Gastrocnemius medialis (tissue), 4 donors: ENCODE measurements at regions not wholly inside any gene's neighbourhood (a gene's known extent, or its start where the extent isn't known, plus 50 kb on each side); places are given as distances from the start of the nearest gene placed in this dataset.

Experiments
- ATAC-seq, 2 donors: fragments of 150-250 bp; one replicate each; pipeline ENCODE4 v1.9.1; 2016
- DNase-seq, 2 donors: peaks; one replicate each; pipeline ENCODE4 v3.0.0-alpha.2; 2019
- H3K27ac ChIP-seq, 4 donors: fragments of 200-600 bp; sonication (generic); 1 replicate in 1 of 4; 2 replicates in 3 of 4; pipeline ENCODE4 v1.5.1; 2016 to 2018; ENCODE audit warnings: mild to moderate bottlenecking in 2 of 4, moderate library complexity in 1 of 4
- H3K27me3 ChIP-seq, 3 donors: fragments of 200-600 bp; sonication (generic) in 2 of 3; 1 replicate in 1 of 3; 2 replicates in 2 of 3; pipeline versions ENCODE4 v1.5.1 to v1.6.0; 2016 to 2019; ENCODE audit warnings: mild to moderate bottlenecking in 1 of 3, moderate library complexity in 1 of 3
- H3K36me3 ChIP-seq, 2 donors: fragments of 200-600 bp; sonication (generic) in 1 of 2; one replicate each; pipeline ENCODE4 v1.5.1; 2017 to 2018
- H3K4me1 ChIP-seq, 2 donors: fragments of 200-600 bp; sonication (generic) in 1 of 2; one replicate each; pipeline ENCODE4 v1.5.1; 2016 to 2017; ENCODE audit warnings: mild to moderate bottlenecking in 2 of 2
- H3K4me3 ChIP-seq, 4 donors: fragments of 200-600 bp; sonication (generic) in 3 of 4; 1 replicate in 1 of 4; 2 replicates in 3 of 4; pipeline ENCODE4 v1.5.1; 2016 to 2019; ENCODE audit warnings: mild to moderate bottlenecking in 2 of 4
- H3K9me3 ChIP-seq, 3 donors: fragments of 200-600 bp; sonication (generic) in 2 of 3; 1 replicate in 1 of 3; 2 replicates in 2 of 3; pipeline ENCODE4 v1.5.1; 2016 to 2019
- POLR2A ChIP-seq, 2 donors: fragments of 450-650 bp; IDR thresholded peaks; one replicate each; pipeline ENCODE4 v1.6.1; 2017; ENCODE audit warnings: antibody characterized with exemption in 2 of 2, mild to moderate bottlenecking in 2 of 2, moderate library complexity in 2 of 2
- in situ Hi-C, 4 donors: fragments of 200-750 bp; cut with MboI; loops; one replicate each; pipeline versions ENCODE4 v1.15.0 to v1.8.0; 2017; ENCODE audit warnings: low sequenced_read_pairs in 4 of 4
- intact Hi-C: fragments of 100-400 bp; cut with DNase I; formaldehyde crosslinking; loops from one replicate; pipeline ENCODE4 v1.15.1; 2023; ENCODE audit warnings: low total_unique reads
- TF ChIP-seq, protein P1 (sequence below), 5 experiments: fragments of 450-650 bp in 3 of 5; fragments of 200-600 bp in 2 of 5; sonication (generic) in 2 of 5; IDR thresholded peaks in 4 of 5; conservative IDR thresholded peaks in 1 of 5; 1 replicate in 4 of 5; 2 replicates in 1 of 5; pipeline ENCODE4 v1.5.1; 2016 to 2019; ENCODE audit warnings: antibody characterized with exemption in 5 of 5, mild to moderate bottlenecking in 3 of 5, moderate library complexity in 3 of 5

DNA sequence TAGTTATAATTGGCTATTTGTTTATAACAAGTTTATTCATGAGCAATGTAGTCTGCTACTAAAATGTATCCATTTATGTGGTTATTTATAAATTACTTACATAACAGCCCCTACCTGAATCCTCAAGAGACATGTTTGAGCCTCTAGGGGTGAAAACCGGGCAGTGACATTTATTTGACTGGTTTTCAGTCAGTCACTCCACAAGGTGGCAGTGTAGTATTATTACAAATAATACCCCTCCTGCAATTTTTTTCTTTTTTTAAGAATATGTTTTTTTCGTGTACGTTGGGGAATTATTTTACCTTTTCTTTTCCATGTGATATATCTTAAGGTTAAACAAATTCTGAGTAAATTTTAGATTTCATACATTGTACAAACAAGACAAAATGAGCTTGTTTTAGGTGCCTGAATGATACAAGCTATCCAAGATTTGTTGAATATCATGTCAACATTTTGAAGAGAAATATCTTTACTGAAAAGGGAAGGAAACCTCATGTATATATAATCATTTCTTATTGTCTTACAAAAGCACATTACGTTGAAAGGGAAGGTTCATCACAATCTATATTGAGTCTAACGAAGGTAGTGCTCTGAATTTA, 598.7 kb upstream of the TECRL start:
- Histone ChIP-seq H3K4me3 (no peak overlapping the region), H3K27me3 (no peaks in the 10 kb centered on the region), H3K9me3 (no peaks in the 10 kb centered on the region), H3K27ac (no peak overlapping the region), H3K4me1 (no peaks in the 10 kb centered on the region), H3K36me3 (no peaks in the 10 kb centered on the region)
- intact Hi-C loops (no loop called here), in situ Hi-C loops (loop anchor here in 1 of 4 donors (25.0 kb wide), 1 partner anchor 96 kb away; no protein-coding TSS in a partner anchor)
- no peak for TF ChIP-seq POLR2A (IDR thresholded peaks at IDR 0.05)
- TF ChIP-seq, protein P1, sequence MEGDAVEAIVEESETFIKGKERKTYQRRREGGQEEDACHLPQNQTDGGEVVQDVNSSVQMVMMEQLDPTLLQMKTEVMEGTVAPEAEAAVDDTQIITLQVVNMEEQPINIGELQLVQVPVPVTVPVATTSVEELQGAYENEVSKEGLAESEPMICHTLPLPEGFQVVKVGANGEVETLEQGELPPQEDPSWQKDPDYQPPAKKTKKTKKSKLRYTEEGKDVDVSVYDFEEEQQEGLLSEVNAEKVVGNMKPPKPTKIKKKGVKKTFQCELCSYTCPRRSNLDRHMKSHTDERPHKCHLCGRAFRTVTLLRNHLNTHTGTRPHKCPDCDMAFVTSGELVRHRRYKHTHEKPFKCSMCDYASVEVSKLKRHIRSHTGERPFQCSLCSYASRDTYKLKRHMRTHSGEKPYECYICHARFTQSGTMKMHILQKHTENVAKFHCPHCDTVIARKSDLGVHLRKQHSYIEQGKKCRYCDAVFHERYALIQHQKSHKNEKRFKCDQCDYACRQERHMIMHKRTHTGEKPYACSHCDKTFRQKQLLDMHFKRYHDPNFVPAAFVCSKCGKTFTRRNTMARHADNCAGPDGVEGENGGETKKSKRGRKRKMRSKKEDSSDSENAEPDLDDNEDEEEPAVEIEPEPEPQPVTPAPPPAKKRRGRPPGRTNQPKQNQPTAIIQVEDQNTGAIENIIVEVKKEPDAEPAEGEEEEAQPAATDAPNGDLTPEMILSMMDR (IDR thresholded peaks at IDR 0.05 in 4 of 5, conservative IDR thresholded peaks at IDR 0.05 in 1 of 5) = peak in 1 of 5 experiments; percentile 21
- ATAC-seq (no peak), DNase-seq (no peak)

DNA sequence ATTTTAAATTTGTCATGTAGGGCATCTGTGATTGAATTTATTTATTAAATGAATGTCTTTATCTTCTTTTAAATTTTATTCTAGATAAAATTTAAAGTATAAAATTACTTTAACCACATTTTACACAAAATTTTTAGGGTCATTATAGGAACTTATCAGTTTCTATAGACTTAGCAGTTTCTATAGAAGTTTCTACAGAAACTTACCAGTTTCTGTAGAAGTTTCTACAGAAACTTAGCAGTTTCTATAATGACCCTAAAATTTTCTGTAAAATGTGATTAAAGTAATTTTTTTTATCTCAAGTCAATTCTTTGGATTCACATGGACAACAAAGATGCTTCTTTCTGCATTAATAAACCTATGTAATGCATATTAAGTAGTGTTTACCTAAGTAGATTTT, 565.9 kb upstream of the TECRL start:
- H3K27ac ChIP-seq = no peak overlapping the region
- H3K36me3 ChIP-seq = no peaks in the 10 kb centered on the region
- intact Hi-C loops (no loop called here), in situ Hi-C loops (no loop called here)
- no peaks in the 10 kb centered on the region for H3K4me1 ChIP-seq
- no peak for ATAC-seq
- no peaks in the 10 kb centered on the region for H3K27me3 ChIP-seq
- TF ChIP-seq, protein P1 (IDR thresholded peaks at IDR 0.05 in 4 of 5, conservative IDR thresholded peaks at IDR 0.05 in 1 of 5) = no peak
- TF ChIP-seq POLR2A (IDR thresholded peaks at IDR 0.05) = no peak
- DNase-seq = no peak
- H3K4me3 ChIP-seq = no peak overlapping the region
- H3K9me3 ChIP-seq = no peaks in the 10 kb centered on the region

DNA sequence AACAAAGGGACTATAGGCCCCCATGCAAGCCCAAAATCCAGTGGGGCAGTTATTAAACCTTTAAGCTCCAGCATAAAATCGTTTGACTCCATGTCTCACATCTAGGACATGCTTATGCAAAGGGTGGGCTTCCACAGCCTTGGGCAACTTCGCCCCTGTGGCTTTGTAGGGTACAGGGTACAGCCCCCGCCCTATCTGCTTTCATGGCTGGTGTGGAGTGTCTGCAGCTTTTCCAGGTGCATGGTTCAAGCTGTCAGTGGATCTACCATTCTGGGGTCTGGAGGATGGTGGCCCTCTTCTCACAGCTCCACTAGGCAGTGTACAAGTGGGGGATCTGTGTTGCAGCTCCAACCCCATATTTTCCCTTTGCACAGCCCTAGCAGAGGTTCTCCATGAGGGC, 559.8 kb upstream of the TECRL start:
- Histone ChIP-seq H3K27ac (no peak overlapping the region), H3K4me1 (no peaks in the 10 kb centered on the region), H3K27me3 (no peaks in the 10 kb centered on the region), H3K4me3 (no peak overlapping the region), H3K36me3 (no peaks in the 10 kb centered on the region), H3K9me3 (no peaks in the 10 kb centered on the region)
- in situ Hi-C loops = no loop called here
- ATAC-seq (no peak), DNase-seq (no peak)
- intact Hi-C loops = no loop called here
- TF ChIP-seq POLR2A (IDR thresholded peaks at IDR 0.05) = no peak
- TF ChIP-seq, protein P1 (IDR thresholded peaks at IDR 0.05 in 4 of 5, conservative IDR thresholded peaks at IDR 0.05 in 1 of 5) = no peak

DNA sequence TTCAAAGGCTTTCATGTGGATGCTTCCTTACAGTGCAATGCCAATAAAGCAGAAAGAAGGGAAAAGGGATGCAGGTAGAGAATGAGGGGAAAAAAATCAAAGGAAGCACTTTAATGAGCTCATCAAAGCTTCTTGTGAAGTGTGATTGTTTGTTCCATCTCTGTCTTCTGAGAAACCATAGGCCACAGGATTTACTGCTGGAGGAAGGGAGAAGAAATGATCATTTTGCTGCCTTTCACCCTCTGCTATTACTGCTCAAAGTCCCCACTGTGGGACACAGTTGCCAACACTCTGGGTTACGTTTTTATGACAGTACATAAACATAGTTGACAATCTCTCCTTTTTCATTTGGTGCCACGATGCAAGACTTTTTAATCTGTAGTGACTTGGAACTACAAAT, 558.0 kb upstream of the TECRL start:
- Histone ChIP-seq H3K4me3 (no peak overlapping the region), H3K36me3 (no peaks in the 10 kb centered on the region), H3K4me1 (no peaks in the 10 kb centered on the region), H3K9me3 (no peaks in the 10 kb centered on the region), H3K27ac (no peak overlapping the region), H3K27me3 (no peaks in the 10 kb centered on the region)
- in situ Hi-C loops (no loop called here), intact Hi-C loops (no loop called here)
- TF ChIP-seq, protein P1 (IDR thresholded peaks at IDR 0.05 in 4 of 5, conservative IDR thresholded peaks at IDR 0.05 in 1 of 5) = no peak
- TF ChIP-seq POLR2A (IDR thresholded peaks at IDR 0.05) = no peak
- ATAC-seq = no peak
- no peak for DNase-seq

DNA sequence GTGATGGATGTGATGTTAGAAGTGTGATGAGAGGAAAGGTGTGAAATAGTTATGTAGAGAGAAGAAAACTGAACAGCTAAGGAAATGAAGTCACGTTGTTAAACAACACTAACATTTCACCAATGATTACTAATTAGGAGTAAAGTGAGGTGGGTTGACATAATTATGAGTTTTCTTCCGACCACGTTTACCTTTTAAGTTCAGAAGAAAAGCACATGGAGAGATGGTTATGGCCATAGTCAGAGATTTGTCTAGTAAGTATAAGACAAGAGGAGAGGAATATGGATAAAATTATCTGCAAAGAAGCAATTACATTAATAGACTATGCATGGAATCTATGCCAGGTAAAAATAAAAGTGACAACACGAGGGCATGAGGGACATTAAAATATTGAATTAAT, 551.3 kb upstream of the TECRL start:
- ATAC-seq (no peak), DNase-seq (no peak)
- H3K27ac ChIP-seq = no peak overlapping the region
- H3K9me3 ChIP-seq = no peaks in the 10 kb centered on the region
- intact Hi-C loops = no loop called here
- no peaks in the 10 kb centered on the region for H3K36me3 ChIP-seq
- in situ Hi-C loops = no loop called here
- no peaks in the 10 kb centered on the region for H3K4me1 ChIP-seq
- TF ChIP-seq, protein P1 (IDR thresholded peaks at IDR 0.05 in 4 of 5, conservative IDR thresholded peaks at IDR 0.05 in 1 of 5) = no peak
- TF ChIP-seq POLR2A (IDR thresholded peaks at IDR 0.05) = no peak
- H3K4me3 ChIP-seq = no peak overlapping the region
- H3K27me3 ChIP-seq = no peaks in the 10 kb centered on the region
